Stimulated activated CD8-positive, alpha-beta memory T cell treated with anti-CD3 and anti-CD28 coated beads, Interleukin-2, amount 100 ng/mL, for 1 hour (primary cell): ENCODE measurements at regions not wholly inside any gene's neighbourhood (a gene's known extent, or its start where the extent isn't known, plus 50 kb on each side); places are given as distances from the start of the nearest gene placed in this dataset.

Source experiments
- DNase-seq, 2 donors: peaks; one replicate each; pipeline ENCODE4 v3.0.0-alpha.2; 2020; ENCODE audit warnings: low read depth in 2 of 2

DNA sequence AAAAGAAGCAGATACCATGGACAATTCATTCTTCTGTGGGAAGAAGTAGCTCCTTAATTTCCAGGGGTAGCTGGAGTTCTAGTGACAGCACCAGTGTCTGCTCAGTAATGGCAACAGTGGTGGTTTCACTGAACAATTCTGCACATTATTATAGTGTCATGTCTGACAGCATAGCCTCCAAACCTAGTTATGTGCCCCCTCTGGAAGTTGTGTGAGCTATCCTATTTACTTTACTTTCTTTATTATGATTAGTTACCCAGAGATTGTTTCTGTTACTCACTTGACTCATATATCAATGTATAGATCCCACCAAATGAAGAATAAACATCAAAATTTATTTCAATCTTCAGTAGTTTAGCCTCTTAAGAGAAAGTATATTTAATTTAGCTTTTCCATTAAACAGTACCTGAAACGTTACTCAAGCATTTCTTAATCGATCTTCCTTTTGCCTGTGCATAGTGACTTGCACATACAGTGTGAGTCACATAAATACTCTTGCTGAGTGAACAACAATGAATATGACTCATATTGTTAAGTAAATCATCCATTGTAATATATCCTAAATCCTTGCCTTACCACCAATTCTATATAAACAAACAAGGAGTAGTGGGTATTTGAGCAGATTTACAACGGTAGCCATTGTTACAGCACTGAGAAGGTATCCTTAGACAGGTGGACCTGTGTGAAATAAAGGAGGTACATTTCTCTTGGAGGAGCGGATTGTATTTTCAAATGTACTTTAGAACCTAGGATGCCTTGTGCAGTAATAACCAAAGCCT, 534.7 kb downstream of the ANKRD50 start:
- no peak for DNase-seq

DNA sequence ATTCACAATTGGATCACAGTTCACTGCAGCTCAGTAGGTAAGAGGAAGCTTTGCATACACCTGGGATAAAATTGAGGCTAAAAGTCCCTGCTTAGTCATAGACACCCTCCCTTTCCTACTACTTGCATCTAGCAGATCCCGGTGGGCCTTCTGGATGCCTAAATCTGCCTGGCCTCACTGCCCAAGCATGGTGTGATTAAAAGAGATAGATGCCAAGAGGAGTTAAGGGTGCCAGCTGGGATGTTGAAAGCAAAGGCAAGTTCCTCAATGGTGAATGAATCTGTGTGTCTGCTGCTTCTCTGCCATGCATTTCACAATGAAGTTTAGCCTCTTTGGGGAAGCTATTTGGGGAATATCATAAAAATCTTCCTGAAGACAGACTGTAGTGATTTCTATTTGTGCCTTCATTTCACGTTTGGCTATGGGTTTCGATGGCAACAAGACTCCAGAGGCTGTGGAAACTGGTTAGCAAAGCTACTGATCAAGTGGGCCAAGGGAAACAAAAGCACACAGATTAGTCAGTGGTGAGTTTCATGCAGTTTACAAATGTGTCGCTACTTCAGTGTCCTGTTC, 534.0 kb downstream of the ANKRD50 start:
- DNase-seq = no peak

DNA sequence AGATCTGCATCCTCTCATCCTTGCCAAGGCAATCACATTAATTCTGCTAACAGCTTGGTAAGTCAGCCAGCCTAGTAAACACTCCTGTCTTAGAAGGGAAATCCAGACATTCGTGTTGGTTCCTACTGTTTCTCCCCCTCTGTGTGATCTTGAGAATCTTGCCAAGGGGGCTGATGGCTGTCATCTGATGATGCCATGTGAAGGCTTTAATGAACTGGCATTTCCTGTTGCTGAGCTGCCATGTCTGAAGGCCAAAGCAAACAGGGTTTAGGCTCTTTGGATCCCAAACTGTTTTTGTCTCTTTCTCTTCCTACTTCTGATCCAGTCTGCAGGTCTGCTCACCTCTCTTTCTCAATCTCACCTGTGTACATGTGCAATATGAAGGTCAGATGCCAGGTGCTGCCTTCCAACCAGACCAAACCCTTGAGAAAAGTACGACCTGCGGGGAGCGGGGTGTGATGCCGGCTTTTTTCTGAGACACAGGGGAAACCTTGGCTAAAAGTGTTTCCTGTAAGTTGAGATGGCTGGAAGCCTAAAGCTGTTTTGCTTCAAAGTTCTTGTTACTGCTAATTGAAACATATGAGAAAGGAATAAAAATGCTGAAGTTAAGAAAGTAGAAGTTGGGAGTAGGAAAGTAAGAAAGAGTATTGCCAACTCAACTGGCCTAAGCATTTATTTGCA, 532.9 kb downstream of the ANKRD50 start:
- DNase-seq = no peak

DNA sequence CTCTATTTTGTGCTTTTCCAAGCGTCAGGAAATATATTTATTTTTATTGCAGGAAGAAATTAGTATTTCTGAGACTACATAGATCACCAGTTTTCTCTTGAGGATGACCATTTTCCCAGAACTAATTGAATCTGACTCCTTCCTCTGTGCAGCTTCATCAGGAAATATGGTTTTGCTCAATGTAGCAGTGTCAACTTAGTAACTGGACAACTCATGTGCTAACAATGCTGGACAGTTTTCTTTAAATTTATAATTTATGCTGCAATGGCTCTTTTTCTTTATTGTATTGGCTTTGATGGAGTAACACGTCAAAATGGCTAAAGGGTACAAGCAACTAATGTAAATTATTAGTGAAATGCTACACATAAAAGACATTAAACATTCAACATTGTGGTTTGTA, 531.5 kb downstream of the ANKRD50 start:
- no peak for DNase-seq

DNA sequence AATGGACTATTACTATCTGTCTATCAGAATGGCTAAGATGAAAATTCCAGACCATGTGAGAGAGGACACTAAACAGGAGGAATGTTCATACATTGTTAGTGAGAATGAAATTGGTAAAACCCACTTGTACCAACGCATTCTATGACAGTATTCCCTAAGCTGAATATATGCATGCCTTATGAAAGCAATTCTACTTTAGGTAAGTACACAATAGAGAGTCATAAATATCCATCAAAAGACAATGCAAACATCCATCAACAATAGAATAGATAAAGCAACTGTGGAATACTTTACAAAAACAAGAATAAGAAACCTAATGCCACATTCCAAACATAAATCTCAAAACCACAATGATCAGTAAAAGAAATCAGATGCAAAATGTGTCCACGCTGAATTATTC, 529.3 kb downstream of the ANKRD50 start:
- DNase-seq = no peak

DNA sequence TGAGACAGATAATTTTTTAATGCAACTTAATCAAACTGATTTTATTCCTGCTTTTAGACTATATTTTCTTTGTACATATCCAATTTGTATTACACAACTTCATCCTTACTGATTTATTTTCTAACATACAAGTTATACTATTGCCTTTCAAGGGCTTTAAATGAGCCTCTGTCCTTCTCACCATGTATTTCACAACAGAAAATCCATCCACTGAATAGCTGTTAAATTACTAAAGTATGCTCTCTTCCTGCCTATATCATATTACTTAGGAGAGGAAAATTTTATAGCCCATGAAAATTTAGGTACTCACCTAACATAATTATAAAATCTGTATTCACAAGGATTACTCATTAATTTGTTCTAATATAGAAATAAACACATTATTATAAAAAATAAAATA, 528.6 kb downstream of the ANKRD50 start:
- no peak for DNase-seq

DNA sequence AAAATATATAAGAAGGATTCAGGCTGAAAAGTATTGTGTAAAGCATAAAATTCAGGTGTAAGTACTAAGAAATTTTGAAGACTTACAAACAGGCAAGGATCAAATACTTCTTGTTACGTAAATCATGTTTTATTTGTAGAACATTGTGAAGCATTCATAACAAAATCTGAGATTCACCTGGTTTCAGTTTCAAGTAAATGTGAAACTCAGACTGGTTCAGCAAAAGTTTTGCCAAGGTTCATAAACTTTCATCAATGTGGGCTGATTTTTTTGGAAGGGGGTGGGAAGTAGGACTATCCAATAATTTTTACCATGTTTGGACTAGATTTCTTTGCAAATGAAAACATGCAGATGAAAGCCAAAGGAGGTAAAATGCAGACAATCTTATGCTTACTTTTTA, 527.7 kb downstream of the ANKRD50 start:
- DNase-seq = no peak

DNA sequence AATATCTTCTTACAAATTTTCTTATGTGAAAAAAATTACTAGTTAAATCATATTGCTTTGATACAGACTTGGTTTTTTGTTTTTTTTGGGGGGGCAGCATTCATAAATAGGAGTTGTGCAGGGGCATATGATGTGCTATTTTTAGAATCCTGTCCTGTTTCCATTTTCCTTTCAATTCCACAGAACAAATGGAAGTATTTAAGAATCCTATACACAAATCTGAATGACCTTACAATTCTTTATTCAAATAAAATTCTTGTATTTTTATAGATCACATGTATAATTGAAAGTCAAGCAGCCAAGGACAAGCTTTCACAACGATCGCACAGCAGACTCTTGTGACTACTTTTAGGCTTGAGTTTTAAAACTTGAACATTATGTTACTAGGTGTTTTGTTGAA, 523.9 kb downstream of the ANKRD50 start:
- no peak for DNase-seq

DNA sequence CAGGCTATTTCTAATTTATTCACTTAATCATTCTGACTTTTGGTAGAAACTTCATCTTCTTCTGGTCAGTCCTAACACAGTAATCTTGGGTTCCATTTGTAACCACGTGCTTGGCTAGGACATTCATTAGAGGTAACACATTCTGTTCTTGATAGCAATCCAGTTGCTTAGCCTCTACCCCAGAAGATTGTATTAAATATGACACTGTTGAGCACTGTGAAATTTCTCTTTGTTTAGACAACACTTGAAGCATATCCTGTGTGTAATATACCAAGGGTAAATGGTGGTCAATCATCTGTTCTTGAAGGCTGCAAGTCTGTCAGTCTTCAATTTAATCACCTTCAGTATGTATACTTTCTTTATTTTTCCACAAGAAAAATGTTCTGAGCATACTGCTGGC, 523.0 kb downstream of the ANKRD50 start:
- no peak for DNase-seq

DNA sequence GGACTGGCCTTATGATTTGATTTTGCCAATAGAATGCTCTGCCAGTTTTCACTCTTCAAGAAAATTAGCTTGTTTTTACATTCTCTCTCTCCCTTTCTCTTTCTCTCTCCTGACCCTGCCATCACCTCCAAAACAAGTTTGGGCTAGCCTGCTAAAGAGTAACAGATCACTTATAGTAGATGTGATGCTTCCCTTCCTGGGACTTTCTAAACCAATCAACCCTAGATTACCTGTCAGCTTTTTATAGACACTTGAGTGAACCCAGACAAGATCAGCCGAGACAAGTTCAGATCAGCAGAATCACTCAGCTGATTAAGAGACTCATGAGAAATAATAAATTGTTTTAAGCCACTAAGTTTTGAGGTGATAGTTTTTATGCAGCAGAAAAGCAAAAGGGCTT, 521.2 kb downstream of the ANKRD50 start:
- no peak for DNase-seq

DNA sequence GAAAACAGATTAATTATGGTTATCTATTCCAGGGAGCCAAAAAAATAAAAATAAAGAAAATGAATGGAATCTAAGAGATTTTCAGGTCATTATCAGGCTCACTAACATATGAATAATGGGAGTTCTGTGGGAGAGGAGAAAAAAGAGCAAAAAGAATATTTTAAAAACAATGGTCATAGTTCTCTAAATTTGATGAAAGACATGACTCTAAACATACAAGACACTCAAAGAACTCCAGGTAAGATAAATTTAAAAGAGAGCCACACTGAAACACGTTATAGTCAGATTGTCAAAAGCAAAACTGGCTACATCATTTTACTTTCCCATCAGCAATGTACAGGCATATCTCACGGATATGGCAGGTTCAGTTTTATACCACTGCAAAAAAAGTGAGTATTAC, 520.0 kb downstream of the ANKRD50 start:
- no peak for DNase-seq

DNA sequence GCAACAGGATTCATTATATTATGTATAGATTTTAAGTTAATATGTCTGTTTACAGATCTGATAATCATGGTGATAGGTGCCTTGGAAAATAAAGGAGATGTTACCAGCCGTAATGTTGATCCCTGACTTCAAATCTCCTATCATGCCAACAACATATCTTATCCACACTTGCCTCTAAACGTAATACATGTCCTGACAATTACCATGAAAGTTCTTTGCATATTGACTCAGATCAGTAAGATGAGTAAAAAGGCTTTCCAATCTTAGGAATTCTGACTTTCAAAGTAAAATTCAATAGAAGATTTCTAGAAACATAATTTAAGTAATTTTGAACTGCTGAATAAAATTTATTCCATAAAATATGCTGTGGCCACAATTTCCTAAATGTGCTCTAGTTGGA, 513.3 kb downstream of the ANKRD50 start:
- no peak for DNase-seq

DNA sequence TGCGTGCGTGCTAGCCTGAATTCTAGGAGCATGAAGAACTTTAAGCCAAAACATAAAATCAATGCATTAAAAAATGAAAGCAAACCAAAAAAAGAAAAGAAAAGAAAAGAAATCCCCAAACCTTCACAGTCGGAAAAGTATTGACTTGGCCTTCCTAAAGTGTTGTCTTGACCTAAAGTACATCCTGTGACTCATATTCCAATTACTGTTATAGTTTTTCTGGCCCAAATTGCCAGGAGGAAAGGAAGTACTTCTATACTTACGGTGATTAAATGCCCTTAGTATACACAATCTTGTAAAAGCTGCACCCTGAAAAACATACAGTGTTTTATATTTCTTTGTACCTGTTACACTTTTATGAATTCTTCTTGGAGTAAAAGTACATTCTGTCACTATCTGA, 512.8 kb downstream of the ANKRD50 start:
- DNase-seq = no peak

DNA sequence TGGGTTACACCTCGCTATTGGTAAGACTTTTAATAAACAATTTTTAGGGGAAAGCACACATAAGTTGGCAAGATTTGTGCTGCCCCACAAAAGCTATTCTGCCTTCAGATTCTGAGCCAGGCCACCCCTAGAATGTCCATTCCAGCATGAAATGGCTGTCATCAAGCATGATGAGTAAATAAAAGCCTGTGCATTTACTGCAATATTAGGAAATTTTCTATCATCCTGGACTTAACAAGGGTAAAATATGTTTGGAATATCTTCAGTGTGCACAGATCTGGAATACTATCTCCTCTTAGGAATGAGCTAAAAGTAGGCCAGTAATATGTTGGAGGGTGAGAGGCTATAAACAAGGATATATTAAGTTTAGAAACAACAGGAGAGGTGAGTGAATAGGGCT, 510.9 kb downstream of the ANKRD50 start:
- DNase-seq = no peak

DNA sequence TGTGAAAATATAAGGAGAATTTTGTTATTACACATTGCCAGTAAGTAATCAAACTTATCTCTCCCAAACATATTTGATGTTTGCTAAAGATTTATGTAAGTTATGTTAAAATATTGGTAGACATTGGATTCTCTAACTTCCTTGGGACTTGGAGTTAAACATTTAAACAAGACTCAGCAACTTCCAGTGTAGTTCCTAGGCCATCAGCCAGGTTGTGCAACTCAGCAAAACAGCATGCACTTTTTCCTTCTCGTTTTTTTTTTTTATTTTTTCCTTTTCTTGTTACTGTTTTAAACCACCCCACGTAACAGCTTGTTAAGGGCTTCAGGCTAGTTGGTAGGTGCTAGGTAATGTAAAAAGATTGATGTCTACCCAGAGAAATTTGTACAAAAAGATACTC, 510.4 kb downstream of the ANKRD50 start:
- DNase-seq = no peak

DNA sequence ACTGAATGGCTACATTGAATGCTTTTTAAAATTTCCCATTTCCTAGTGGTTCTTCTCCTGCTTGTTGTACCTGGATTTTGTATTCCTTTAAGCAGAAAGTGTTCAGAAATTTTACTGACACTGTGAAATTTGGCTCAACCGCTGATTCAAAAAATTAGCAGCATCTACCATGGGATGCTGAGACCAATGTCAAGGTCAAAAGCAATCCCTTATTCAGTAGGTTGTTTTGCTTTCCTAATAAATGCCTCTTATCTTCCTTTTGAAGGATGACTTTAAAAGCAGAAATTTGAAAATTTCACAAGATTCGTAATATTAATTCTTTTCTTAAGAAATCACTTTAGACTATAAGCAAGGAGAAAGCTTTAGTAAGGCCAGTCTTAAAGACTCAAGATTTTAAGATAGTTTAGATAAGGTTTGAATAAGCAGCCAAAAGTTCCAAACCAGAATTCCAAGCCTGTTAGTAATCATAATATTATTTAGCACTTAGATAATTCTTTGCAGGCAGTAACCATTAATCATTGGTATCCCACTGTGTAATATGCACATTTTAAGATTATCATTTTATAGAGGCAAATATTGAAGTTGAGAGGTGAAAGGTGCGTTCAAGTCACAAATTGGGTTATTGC, 508.8 kb downstream of the ANKRD50 start:
- no peak for DNase-seq

DNA sequence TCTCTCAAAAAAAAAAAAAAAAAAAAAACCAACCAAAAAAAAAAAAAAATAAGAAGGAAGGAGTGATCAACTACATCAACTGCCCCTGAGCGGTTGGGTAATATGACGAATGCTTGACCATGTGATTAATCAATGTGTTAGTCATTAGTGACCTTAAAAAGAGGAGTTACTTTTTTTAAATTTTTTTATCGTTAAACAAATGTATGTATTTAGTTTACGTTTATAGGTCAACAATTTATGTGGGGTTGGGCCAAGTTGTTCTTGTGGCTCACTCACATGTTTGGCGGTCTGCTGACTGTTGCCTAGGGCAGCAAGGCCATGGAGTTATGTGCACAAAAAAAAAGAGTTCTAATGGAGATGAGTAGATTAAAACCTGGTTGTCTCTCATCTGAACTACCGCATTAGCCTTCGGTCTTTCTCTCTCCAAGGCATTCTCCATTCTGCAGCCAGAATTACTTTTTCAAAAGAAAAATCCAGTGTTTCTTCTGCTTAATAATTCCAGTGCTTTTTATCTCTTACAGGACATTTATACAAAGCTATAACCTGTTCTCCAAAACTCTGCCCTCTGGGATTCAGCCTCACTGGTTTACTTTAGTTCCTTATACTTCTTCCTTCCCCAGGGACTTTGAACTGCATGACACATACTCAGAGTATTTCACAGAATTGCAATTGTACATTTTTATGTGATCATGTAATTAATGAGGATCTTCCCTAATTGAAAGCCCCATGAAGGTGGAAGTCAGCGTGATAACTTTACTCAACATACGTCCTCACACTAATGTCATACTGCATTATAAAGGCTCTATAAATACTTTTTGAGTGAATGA, 505.5 kb downstream of the ANKRD50 start:
- no peak for DNase-seq

DNA sequence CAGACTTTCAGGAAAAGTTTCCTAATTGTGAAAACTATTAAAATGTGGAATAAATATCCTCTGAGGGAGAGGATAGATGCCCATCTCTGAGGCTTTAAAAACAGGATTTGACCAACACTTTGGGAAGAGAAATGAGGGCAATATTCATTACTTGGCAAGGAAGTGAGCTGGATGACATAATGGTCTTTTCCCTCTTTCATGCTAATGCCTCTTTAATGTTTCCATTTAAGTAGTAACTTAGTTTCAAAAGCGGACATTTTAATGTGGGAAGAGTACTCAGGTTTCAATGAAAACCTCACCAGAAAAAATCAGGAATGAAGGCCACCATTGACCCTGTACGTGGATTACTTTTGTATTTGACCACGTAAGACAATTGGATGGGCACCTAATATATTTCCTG, 503.3 kb downstream of the ANKRD50 start:
- DNase-seq = no peak

DNA sequence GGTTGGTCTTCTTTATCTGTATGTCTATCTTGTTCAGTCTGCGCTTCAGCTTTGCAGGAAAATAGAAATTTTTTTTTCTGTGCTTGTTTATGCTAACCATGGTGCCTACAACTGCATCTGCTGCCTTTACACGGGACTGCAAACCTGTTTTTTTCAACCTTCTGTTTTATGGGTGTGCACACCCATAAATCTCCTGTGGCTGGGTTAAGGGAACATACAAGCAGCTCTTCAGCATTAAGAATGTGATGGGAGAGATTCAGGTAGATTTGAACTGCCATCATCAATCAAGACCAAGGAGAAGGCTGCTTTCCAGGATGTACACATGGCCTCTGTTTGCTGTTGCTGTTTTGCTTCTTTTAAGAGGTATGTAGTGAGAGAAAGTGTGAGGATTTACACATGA, 502.9 kb downstream of the ANKRD50 start:
- no peak for DNase-seq

DNA sequence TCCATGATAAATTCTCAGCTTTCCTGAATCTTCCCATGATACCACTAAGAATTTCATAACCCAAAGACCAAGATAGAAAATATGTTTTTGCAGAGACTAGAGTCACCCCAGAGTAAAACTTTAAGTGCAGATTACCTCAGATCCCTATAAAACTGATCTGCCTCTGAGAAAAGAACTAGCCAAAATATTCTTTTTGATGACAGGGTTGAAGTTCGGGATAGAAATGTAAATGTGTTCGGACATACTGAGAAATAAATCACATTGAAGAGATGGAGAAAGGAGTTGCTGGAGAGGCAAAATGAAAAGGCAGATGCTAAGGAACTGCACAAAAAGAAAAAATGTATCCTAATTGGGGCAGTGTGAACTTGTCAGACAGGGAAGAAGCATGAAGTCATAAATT, 501.8 kb downstream of the ANKRD50 start:
- DNase-seq = no peak

DNA sequence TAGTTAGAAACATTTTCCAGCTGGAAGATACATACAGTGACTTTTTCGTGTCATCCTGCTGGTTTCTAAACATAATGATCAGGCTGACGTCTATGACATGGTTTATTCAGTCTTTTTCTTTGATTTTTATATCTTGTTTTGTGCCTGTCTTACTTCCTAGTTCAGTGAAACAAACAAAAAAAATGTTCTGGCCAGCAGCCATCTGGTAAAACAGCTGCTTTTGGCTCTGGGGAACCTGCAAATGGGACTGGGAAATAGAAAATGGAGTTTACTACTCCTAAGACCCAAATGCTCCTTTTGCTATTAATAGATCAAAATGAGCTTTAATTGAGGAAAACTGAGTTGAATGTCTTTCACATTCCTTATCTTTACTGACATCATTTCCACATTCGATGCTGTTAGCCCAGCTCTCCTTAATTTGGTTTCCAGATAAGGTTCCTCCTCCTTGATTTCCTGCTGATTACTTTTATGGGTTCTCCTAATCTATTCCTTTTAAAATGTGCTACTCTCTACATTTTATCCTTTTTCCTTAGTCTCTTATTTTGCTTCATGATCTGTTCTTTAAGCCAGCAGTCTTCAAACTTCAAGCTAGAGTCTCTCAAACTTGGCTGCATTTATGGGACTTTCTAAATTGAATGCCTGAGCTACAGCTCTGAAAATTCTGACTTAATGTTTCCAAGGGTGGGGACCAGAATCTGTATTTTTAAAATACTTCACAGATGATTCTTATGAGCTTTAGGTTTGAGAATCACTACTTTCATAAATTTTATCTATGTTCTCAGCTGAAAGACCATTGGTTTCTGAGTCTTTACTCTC, 499.5 kb downstream of the ANKRD50 start:
- no peak for DNase-seq
